ENCODE measurements at regions not wholly inside any gene's neighbourhood (a gene's known extent, or its start where the extent isn't known, plus 50 kb on each side); places are given as distances from the start of the nearest gene placed in this dataset.

DNA sequence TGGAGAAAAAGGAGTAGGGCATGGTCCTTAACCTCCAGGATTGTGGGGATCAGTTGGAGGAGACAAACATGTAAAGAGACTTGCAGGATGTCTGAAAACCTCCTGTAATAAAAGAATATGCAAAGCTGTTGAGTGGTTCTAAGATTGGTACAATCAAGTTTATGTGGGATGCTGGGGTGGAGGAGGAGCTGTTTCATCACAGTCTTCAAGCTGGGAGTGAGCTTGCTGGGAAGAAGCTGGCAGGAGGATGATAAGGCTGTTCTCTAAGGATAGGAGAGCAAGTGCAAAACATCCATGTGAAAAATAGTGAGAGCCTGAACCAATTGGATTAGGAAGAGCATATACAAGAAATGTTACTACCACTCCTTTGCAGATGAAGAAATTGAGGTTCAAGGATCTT, 161.9 kb upstream of the CRIM1 start:
- Histone ChIP-seq H3K9ac (ENCODE audit: low read length) (no peak overlapping the region), H2AFZ (ENCODE audit: low read depth, low read length, severe bottlenecking) (no peak overlapping the region), H3K27ac (ENCODE audit: low read depth, low read length) (no peak overlapping the region), H3K9me2 (replicated peaks; ENCODE audit: insufficient read depth, low read length) (no peaks in the 10 kb centered on the region), H3K9me3 (ENCODE audit: insufficient read depth, low read length) (no peaks in the 10 kb centered on the region), H3K36me3 (ENCODE audit: low read length) (no peaks in the 10 kb centered on the region), H4K20me1 (ENCODE audit: low read depth, low read length) (no peaks in the 10 kb centered on the region), H3K27me3 (ENCODE audit: low read length) (no peaks in the 10 kb centered on the region), H3F3A (ENCODE audit: insufficient read depth) (no peaks in the 10 kb centered on the region), H3K79me2 (ENCODE audit: insufficient read depth, low read length) (no peaks in the 10 kb centered on the region), H3K4me2 (ENCODE audit: low read depth, low read length, poor library complexity, severe bottlenecking) (no peak overlapping the region), H3K4me3 (ENCODE audit: insufficient read depth, low read length, poor library complexity, severe bottlenecking) (no peak overlapping the region)
- no peak for TF ChIP-seq EZH2phosphoT487 (conservative IDR thresholded peaks at IDR 0.05; ENCODE audit: low read length)
- TF ChIP-seq, protein P1, sequence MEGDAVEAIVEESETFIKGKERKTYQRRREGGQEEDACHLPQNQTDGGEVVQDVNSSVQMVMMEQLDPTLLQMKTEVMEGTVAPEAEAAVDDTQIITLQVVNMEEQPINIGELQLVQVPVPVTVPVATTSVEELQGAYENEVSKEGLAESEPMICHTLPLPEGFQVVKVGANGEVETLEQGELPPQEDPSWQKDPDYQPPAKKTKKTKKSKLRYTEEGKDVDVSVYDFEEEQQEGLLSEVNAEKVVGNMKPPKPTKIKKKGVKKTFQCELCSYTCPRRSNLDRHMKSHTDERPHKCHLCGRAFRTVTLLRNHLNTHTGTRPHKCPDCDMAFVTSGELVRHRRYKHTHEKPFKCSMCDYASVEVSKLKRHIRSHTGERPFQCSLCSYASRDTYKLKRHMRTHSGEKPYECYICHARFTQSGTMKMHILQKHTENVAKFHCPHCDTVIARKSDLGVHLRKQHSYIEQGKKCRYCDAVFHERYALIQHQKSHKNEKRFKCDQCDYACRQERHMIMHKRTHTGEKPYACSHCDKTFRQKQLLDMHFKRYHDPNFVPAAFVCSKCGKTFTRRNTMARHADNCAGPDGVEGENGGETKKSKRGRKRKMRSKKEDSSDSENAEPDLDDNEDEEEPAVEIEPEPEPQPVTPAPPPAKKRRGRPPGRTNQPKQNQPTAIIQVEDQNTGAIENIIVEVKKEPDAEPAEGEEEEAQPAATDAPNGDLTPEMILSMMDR (IDR thresholded peaks at IDR 0.05; ENCODE audit: insufficient read depth, low read length, poor library complexity, severe bottlenecking), result no peak

DNA sequence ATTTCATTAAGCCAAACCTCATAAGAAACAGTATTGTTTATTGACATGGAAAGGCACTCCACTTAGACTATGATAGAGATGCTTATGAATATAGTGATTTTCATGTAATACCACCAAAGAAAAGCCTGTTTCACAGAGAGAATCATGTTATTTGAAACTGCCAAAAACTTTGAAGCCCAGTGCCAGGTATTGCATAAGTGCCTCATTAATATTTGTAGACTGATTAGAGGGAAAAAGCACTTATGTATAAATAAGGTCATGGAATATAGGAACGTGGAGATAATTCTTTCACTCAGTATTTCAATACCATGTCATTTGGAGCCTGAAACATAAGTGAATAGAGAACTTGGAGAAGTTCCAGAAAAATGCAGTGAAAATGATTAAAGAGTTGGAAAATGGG, 162.6 kb upstream of the CRIM1 start:
- Histone ChIP-seq H3F3A (ENCODE audit: insufficient read depth) (no peaks in the 10 kb centered on the region), H3K79me2 (ENCODE audit: insufficient read depth, low read length) (no peaks in the 10 kb centered on the region), H3K36me3 (ENCODE audit: low read length) (no peaks in the 10 kb centered on the region), H4K20me1 (ENCODE audit: low read depth, low read length) (no peaks in the 10 kb centered on the region), H3K27me3 (ENCODE audit: low read length) (no peaks in the 10 kb centered on the region), H3K9ac (ENCODE audit: low read length) (no peak overlapping the region), H3K9me3 (ENCODE audit: insufficient read depth, low read length) (no peaks in the 10 kb centered on the region), H3K4me2 (ENCODE audit: low read depth, low read length, poor library complexity, severe bottlenecking) (no peak overlapping the region), H3K9me2 (replicated peaks; ENCODE audit: insufficient read depth, low read length) (no peaks in the 10 kb centered on the region), H2AFZ (ENCODE audit: low read depth, low read length, severe bottlenecking) (no peak overlapping the region), H3K4me3 (ENCODE audit: insufficient read depth, low read length, poor library complexity, severe bottlenecking) (no peak overlapping the region), H3K27ac (ENCODE audit: low read depth, low read length) (no peak overlapping the region)
- no peak for TF ChIP-seq EZH2phosphoT487 (conservative IDR thresholded peaks at IDR 0.05; ENCODE audit: low read length)
- TF ChIP-seq, protein P1 (IDR thresholded peaks at IDR 0.05; ENCODE audit: insufficient read depth, low read length, poor library complexity, severe bottlenecking), result no peak

DNA sequence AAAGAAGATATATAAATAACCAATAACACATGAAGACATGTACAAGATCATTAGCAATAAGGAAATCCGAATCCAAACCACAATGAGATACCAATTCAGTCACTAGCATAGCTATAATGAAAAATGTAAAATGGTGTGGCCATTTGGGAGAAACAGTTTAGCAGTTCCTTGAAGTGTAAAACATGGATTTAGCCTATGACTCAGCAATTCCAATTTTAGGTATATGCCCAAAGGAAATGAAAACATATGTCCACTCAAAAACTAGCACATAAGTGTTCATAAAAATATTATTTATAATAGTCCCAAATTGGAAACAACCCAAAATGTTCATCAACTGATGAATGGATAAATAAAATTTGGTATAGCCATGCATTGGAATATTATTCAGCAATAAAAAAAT, 165.5 kb upstream of the CRIM1 start:
- no peaks in the 10 kb centered on the region for H3K27me3 ChIP-seq (ENCODE audit: low read length)
- TF ChIP-seq, protein P1 (IDR thresholded peaks at IDR 0.05; ENCODE audit: insufficient read depth, low read length, poor library complexity, severe bottlenecking), result no peak
- TF ChIP-seq EZH2phosphoT487 (conservative IDR thresholded peaks at IDR 0.05; ENCODE audit: low read length), result no peak
- H2AFZ ChIP-seq (ENCODE audit: low read depth, low read length, severe bottlenecking), result no peak overlapping the region
- H3K79me2 ChIP-seq (ENCODE audit: insufficient read depth, low read length), result no peaks in the 10 kb centered on the region
- H3K4me2 ChIP-seq (ENCODE audit: low read depth, low read length, poor library complexity, severe bottlenecking), result no peak overlapping the region
- no peaks in the 10 kb centered on the region for H3K9me3 ChIP-seq (ENCODE audit: insufficient read depth, low read length)
- H3K4me3 ChIP-seq (ENCODE audit: insufficient read depth, low read length, poor library complexity, severe bottlenecking), result no peak overlapping the region
- no peaks in the 10 kb centered on the region for H4K20me1 ChIP-seq (ENCODE audit: low read depth, low read length)
- H3F3A ChIP-seq (ENCODE audit: insufficient read depth), result no peaks in the 10 kb centered on the region
- H3K27ac ChIP-seq (ENCODE audit: low read depth, low read length), result no peak overlapping the region
- H3K36me3 ChIP-seq (ENCODE audit: low read length), result no peaks in the 10 kb centered on the region
- no peaks in the 10 kb centered on the region for H3K9me2 ChIP-seq (replicated peaks; ENCODE audit: insufficient read depth, low read length)
- H3K9ac ChIP-seq (ENCODE audit: low read length), result no peak overlapping the region

DNA sequence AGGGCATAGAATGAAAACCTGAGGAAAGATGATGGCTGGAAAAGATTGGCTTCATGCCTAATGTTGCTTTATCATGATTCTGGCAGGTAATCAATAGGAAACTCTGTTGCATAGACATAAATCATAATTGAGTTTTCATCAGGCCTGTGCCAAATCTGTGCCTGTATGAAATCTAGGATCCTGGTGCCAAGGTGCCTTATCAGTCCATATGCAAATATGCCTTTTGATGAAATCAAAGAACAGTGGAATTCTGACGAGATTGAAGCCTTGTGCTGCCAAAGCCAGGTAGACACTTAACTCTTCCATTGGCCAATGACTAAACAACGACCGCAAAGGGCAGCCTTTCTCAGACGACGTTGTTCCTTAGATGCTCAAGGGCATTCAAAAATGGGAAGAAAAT, 170.0 kb upstream of the CRIM1 start:
- Histone ChIP-seq H3K4me3 (ENCODE audit: insufficient read depth, low read length, poor library complexity, severe bottlenecking) (no peak overlapping the region), H3K9me3 (ENCODE audit: insufficient read depth, low read length) (no peaks in the 10 kb centered on the region), H3K27ac (ENCODE audit: low read depth, low read length) (no peak overlapping the region), H4K20me1 (ENCODE audit: low read depth, low read length) (no peaks in the 10 kb centered on the region), H3K9ac (ENCODE audit: low read length) (no peak overlapping the region), H2AFZ (ENCODE audit: low read depth, low read length, severe bottlenecking) (no peak overlapping the region), H3K4me2 (ENCODE audit: low read depth, low read length, poor library complexity, severe bottlenecking) (no peak overlapping the region), H3K79me2 (ENCODE audit: insufficient read depth, low read length) (no peaks in the 10 kb centered on the region), H3K9me2 (replicated peaks; ENCODE audit: insufficient read depth, low read length) (no peaks in the 10 kb centered on the region), H3K36me3 (ENCODE audit: low read length) (no peaks in the 10 kb centered on the region), H3K27me3 (ENCODE audit: low read length) (no peaks in the 10 kb centered on the region), H3F3A (ENCODE audit: insufficient read depth) (no peaks in the 10 kb centered on the region)
- TF ChIP-seq, protein P1 (IDR thresholded peaks at IDR 0.05; ENCODE audit: insufficient read depth, low read length, poor library complexity, severe bottlenecking), result no peak
- no peak for TF ChIP-seq EZH2phosphoT487 (conservative IDR thresholded peaks at IDR 0.05; ENCODE audit: low read length)

Measured in SU-DHL-6 (cell line).